ENCODE measurements at regions not wholly inside any gene's neighbourhood (a gene's known extent, or its start where the extent isn't known, plus 50 kb on each side); places are given as distances from the start of the nearest gene placed in this dataset.
"Not testable (repeated sequence)": the region's sequence is repeated elsewhere in the genome, so short reads cannot be mapped to it uniquely, and the experiment has no call there.

DNA sequence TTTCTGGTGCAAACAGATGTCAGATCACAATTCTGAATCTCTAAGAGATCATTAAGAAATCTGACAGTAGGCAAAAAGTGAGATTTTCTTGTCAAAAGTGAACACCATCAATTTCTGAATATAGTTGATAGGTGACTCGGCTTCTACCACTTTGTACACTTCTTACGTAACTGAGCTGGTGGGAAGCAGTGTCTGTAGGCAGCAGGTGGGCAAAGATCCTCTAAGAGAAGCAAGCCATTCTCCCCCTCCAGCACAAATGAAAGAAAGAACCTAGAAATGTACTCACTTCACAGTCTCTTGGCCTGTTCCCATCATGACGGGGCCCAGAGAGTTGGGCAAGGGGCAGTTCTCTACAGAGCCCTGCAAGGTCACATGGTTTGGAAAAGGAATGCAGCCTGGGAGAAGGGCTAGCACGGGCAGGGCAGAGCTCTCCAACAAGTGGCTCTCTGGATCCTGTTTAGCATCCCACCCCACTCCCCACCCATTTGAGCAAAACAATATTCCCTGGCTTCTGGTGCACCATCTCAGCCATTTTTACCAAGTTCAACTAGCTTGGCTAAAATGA lies 412.6 kb downstream of the LTN1 start:
- no peaks in the 10 kb centered on the region for H3K27me3 ChIP-seq (replicated peaks; ENCODE audit: control insufficient read depth, insufficient read depth, low read length)
- TF ChIP-seq, protein P1, sequence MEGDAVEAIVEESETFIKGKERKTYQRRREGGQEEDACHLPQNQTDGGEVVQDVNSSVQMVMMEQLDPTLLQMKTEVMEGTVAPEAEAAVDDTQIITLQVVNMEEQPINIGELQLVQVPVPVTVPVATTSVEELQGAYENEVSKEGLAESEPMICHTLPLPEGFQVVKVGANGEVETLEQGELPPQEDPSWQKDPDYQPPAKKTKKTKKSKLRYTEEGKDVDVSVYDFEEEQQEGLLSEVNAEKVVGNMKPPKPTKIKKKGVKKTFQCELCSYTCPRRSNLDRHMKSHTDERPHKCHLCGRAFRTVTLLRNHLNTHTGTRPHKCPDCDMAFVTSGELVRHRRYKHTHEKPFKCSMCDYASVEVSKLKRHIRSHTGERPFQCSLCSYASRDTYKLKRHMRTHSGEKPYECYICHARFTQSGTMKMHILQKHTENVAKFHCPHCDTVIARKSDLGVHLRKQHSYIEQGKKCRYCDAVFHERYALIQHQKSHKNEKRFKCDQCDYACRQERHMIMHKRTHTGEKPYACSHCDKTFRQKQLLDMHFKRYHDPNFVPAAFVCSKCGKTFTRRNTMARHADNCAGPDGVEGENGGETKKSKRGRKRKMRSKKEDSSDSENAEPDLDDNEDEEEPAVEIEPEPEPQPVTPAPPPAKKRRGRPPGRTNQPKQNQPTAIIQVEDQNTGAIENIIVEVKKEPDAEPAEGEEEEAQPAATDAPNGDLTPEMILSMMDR (IDR thresholded peaks at IDR 0.05; ENCODE audit: insufficient read depth, low read length, poor library complexity, severe bottlenecking) = no peak
- no peaks in the 10 kb centered on the region for H3K36me3 ChIP-seq (ENCODE audit: control insufficient read depth, insufficient read depth, low read length)
- no peak for DNase-seq (ENCODE audit: extremely low read depth, insufficient read length)
- H3K4me3 ChIP-seq (replicated peaks; ENCODE audit: low read depth, low read length) = no peak overlapping the region

DNA sequence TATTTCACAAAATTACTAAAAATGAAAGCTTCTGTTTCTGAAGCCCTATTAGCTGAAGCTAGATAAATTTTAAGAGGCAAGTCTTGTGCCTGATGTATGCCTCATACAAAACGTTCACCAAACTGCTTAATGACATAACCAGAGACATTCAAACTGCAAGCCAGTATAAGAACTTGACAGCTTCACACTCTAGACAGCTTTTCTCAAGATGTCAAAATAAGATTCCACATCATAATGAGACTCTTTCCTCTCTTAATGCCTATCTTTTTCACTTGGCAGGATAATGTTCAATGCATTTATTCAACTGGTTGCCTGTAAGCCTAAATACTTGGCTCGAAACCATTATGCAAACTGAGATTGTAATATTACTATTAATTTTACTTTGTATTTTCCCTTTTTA lies 424.0 kb downstream of the LTN1 start:
- Histone ChIP-seq H3K36me3 (ENCODE audit: control insufficient read depth, insufficient read depth, low read length) (no peaks in the 10 kb centered on the region), H3K27me3 (replicated peaks; ENCODE audit: control insufficient read depth, insufficient read depth, low read length) (no peaks in the 10 kb centered on the region), H3K4me3 (replicated peaks; ENCODE audit: low read depth, low read length) (no peak overlapping the region)
- TF ChIP-seq, protein P1 (IDR thresholded peaks at IDR 0.05; ENCODE audit: insufficient read depth, low read length, poor library complexity, severe bottlenecking) = no peak
- no peak for DNase-seq (ENCODE audit: extremely low read depth, insufficient read length)

DNA sequence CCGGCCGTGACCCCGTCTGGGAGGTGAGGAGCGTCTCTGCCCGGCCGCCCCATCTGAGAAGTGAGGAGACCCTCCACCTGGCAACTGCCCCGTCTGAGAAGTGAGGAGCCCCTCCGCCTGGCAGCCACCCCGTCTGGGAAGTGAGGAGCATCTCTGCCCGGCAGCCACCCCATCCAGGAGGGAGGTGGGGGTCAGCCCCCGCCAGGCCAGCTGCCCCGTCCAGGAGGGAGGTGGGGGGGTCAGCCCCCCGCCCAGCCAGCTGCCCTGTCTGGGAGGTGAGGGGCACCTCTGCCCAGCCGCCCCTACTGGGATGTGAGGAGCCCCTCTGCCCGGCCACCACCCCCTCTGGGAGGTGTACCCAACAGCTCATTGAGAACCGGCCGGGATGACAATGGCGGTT lies 428.7 kb downstream of the LTN1 start:
- H3K4me3 ChIP-seq (replicated peaks; ENCODE audit: low read depth, low read length); DNase-seq (ENCODE audit: extremely low read depth, insufficient read length); H3K27me3 ChIP-seq (replicated peaks; ENCODE audit: control insufficient read depth, insufficient read depth, low read length); H3K36me3 ChIP-seq (ENCODE audit: control insufficient read depth, insufficient read depth, low read length): not testable (repeated sequence)

DNA sequence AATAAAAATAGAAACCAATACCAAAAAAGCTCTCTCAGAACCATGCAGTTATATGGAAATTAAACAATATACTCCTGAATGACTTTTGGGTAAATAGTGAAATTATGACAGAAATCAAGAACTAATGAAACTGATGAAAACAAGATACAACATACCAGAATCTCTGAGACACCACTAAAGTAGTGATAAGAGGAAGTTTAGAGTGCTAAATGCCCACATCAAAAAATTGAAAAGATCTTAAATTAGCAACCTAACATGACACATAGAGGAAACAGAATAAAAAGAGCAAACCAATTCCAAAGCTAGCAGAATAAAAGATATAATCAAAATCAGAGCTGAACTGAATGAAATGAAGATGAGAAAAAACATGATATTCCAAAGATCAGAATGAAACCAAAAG lies 430.9 kb downstream of the LTN1 start:
- Histone ChIP-seq H3K27me3 (replicated peaks; ENCODE audit: control insufficient read depth, insufficient read depth, low read length) (no peaks in the 10 kb centered on the region), H3K36me3 (ENCODE audit: control insufficient read depth, insufficient read depth, low read length) (no peaks in the 10 kb centered on the region), H3K4me3 (replicated peaks; ENCODE audit: low read depth, low read length) (no peak overlapping the region)
- TF ChIP-seq, protein P1 (IDR thresholded peaks at IDR 0.05; ENCODE audit: insufficient read depth, low read length, poor library complexity, severe bottlenecking) = no peak
- no peak for DNase-seq (ENCODE audit: extremely low read depth, insufficient read length)

DNA sequence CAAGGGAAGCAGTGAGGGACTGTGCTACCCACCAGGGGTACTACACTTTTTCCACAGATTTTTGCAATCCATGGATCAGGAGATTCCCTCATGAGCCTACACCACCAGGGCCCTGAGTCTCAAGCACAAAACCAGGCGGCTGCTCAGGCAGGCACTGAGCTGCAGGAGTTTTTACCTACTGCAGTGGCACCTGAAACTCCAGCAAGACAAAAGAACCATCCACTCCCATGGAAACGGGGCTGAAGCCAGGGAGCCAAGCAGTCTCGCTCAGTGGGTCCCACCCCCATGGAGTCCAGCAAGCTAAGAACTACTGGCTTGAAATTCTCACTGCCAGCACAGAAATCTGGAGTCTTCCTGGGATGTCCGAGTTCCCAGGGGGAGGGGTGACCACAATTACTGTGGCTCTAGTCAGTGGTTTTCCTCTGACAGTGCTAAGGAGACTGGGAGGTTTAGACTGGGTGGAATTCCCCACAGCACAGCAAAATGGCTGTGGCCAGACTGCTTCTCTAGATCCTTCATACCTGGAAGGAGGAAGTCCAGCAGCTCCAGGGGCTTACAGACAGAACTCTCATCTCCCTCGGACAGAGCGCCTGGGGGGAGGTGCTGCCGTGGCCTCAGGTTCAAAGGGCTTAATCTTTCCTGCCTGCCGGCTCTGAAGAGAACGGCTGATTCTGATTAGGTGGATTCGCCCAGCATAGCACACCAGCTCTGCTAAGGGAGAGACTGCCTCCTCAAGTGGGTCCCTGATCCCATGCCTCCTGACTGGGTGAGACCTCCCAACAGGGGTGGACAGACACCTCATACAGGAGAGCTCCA lies 437.8 kb downstream of the LTN1 start:
- TF ChIP-seq, protein P1 (IDR thresholded peaks at IDR 0.05; ENCODE audit: insufficient read depth, low read length, poor library complexity, severe bottlenecking) = no peak
- H3K36me3 ChIP-seq (ENCODE audit: control insufficient read depth, insufficient read depth, low read length) = no peaks in the 10 kb centered on the region
- H3K4me3 ChIP-seq (replicated peaks; ENCODE audit: low read depth, low read length) = no peak overlapping the region
- no peak for DNase-seq (ENCODE audit: extremely low read depth, insufficient read length)
- no peaks in the 10 kb centered on the region for H3K27me3 ChIP-seq (replicated peaks; ENCODE audit: control insufficient read depth, insufficient read depth, low read length)

DNA sequence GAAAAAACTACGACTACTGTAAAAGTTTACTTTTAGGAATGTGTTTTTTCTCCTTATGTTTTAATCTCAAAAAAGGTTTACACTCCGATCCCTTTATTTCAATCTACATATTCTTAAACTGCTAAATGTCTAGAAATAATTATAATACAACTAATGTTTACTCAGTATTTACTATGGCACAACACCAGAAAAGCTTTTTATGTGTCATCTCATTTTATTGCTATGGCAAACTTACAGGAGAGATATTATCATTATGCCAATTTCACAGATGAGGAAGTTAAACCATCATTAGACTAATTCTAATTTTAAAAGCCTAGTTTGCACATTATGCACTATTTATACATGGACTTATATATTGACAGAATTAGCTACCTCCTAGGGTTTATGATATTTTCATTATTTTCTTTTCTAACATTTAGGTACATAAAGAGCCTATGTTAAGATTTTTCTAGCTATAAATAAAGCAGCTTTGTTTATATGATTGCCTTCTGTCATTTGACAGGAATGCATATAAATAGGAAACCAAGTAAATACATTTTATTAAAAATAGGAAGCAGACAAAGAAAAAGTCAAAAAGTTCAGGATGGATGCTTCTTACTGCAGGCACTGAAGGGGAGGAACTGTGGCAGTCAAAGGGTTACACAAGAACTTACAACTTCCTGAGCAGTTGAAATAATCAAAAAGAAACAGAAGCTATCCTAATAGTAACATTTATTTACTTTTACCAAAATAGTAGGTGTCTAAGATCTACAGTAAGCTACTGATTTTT lies 442.4 kb downstream of the LTN1 start:
- TF ChIP-seq, protein P1 (IDR thresholded peaks at IDR 0.05; ENCODE audit: insufficient read depth, low read length, poor library complexity, severe bottlenecking) = no peak
- Histone ChIP-seq H3K36me3 (ENCODE audit: control insufficient read depth, insufficient read depth, low read length) (no peaks in the 10 kb centered on the region), H3K4me3 (replicated peaks; ENCODE audit: low read depth, low read length) (no peak overlapping the region), H3K27me3 (replicated peaks; ENCODE audit: control insufficient read depth, insufficient read depth, low read length) (no peaks in the 10 kb centered on the region)
- no peak for DNase-seq (ENCODE audit: extremely low read depth, insufficient read length)
